Natural killer cell (primary cell): ENCODE measurements at regions not wholly inside any gene's neighbourhood (a gene's known extent, or its start where the extent isn't known, plus 50 kb on each side); places are given as distances from the start of the nearest gene placed in this dataset.

ENCODE experiments used
- ATAC-seq, 3 donors: fragments of 150-1000 bp in 2 of 3; fragments of 200-7000 bp in 1 of 3; cut with Tn5 transposase; 1 replicate in 1 of 3; 2 replicates in 2 of 3; pipeline ENCODE4 v1.10.0; 2021; ENCODE audit warnings: mild to moderate bottlenecking in 2 of 3, moderate library complexity in 2 of 3
- DNase-seq, 2 donors: peaks; one replicate each; pipeline versions ENCODE4 v3.0.0 to v3.0.0-alpha.2; 2013 to 2021; ENCODE audit warnings: mixed read lengths in 1 of 2
- H3K27ac ChIP-seq: one replicate; pipeline ENCODE4 v1.5.1; 2013; ENCODE audit warnings: mild to moderate bottlenecking, low read length
- H3K27me3 ChIP-seq: one replicate; pipeline ENCODE4 v1.6.1; 2013; ENCODE audit warnings: low read length; ENCODE audit not compliant: control insufficient read depth, insufficient read depth
- H3K36me3 ChIP-seq: one replicate; pipeline ENCODE4 v1.6.1; 2013; ENCODE audit warnings: low read length; ENCODE audit not compliant: control insufficient read depth, insufficient read depth
- H3K4me1 ChIP-seq: one replicate; pipeline ENCODE4 v1.6.1; 2013; ENCODE audit warnings: low read length; ENCODE audit not compliant: control insufficient read depth, insufficient read depth
- H3K4me3 ChIP-seq: one replicate; pipeline ENCODE4 v1.5.1; 2013; ENCODE audit warnings: low read length
- H3K9me3 ChIP-seq: one replicate; pipeline ENCODE4 v1.6.1; 2013; ENCODE audit warnings: low read length; ENCODE audit not compliant: control insufficient read depth, insufficient read depth
- H3K27ac Mint-ChIP-seq, 2 donors: one replicate each; pipeline ENCODE4 v1.8.0; 2022; ENCODE audit warnings: mild to moderate bottlenecking in 2 of 2, mixed read lengths in 2 of 2, moderate library complexity in 1 of 2
- H3K27me3 Mint-ChIP-seq, 2 donors: one replicate each; pipeline ENCODE4 v1.8.0; 2022; ENCODE audit warnings: low read depth in 2 of 2, mixed read lengths in 2 of 2
- H3K36me3 Mint-ChIP-seq: one replicate; pipeline ENCODE4 v1.8.0; 2022; ENCODE audit warnings: mixed read lengths
- H3K4me1 Mint-ChIP-seq, 2 donors: one replicate each; pipeline ENCODE4 v1.8.0; 2022; ENCODE audit warnings: mixed read lengths in 2 of 2
- H3K4me3 Mint-ChIP-seq: one replicate; pipeline ENCODE4 v1.8.0; 2022; ENCODE audit warnings: mild to moderate bottlenecking, moderate library complexity, mixed read lengths
- H3K9me3 Mint-ChIP-seq, 2 donors: one replicate each; pipeline ENCODE4 v1.8.0; 2022; ENCODE audit warnings: mixed read lengths in 2 of 2
- WGBS: methylation state at CpG from one replicate; pipeline ENCODE4 v1.1.7; 2013; ENCODE audit warnings: missing lambda C conversion rate; ENCODE audit not compliant: insufficient coverage; 5-methylcytosine and 5-hydroxymethylcytosine counted together
- intact Hi-C: fragments of 100-400 bp; cut with micrococcal nuclease; formaldehyde crosslinking; loops from one replicate; pipeline ENCODE4 v1.14.2; 2022
- TF ChIP-seq, protein P1 (sequence below): fragments of 200-600 bp; IDR thresholded peaks from one replicate; pipeline ENCODE4 v1.8.0; 2022; ENCODE audit warnings: antibody characterized with exemption

- DNase-seq (no peak), ATAC-seq (no peak)
- Histone ChIP-seq H3K9me3 (no peaks in the 10 kb centered on the region), H3K27me3 (no peaks in the 10 kb centered on the region), H3K36me3 (no peaks in the 10 kb centered on the region), H3K27ac (no peak overlapping the region), H3K4me1 (no peaks in the 10 kb centered on the region), H3K4me3 (no peak overlapping the region)
- intact Hi-C loops: no loop called here
- no peak overlapping the region for H3K4me3 Mint-ChIP-seq
- H3K27me3 Mint-ChIP-seq: peaks cover 8 to 13% of the 10 kb centered on the region in 2 donors
- WGBS: 76% methylated on average over 8 of the region's 8 CpGs
- no peak overlapping the region for H3K27ac Mint-ChIP-seq
- H3K4me1 Mint-ChIP-seq: no peaks in the 10 kb centered on the region
- H3K9me3 Mint-ChIP-seq: no peaks in the 10 kb centered on the region
- no peaks in the 10 kb centered on the region for H3K36me3 Mint-ChIP-seq
- TF ChIP-seq, protein P1, sequence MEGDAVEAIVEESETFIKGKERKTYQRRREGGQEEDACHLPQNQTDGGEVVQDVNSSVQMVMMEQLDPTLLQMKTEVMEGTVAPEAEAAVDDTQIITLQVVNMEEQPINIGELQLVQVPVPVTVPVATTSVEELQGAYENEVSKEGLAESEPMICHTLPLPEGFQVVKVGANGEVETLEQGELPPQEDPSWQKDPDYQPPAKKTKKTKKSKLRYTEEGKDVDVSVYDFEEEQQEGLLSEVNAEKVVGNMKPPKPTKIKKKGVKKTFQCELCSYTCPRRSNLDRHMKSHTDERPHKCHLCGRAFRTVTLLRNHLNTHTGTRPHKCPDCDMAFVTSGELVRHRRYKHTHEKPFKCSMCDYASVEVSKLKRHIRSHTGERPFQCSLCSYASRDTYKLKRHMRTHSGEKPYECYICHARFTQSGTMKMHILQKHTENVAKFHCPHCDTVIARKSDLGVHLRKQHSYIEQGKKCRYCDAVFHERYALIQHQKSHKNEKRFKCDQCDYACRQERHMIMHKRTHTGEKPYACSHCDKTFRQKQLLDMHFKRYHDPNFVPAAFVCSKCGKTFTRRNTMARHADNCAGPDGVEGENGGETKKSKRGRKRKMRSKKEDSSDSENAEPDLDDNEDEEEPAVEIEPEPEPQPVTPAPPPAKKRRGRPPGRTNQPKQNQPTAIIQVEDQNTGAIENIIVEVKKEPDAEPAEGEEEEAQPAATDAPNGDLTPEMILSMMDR: no peak
Measured at GRCh38 chr3:127387556-127388153, 99.8 kb upstream of the PRR20G start.

DNA sequence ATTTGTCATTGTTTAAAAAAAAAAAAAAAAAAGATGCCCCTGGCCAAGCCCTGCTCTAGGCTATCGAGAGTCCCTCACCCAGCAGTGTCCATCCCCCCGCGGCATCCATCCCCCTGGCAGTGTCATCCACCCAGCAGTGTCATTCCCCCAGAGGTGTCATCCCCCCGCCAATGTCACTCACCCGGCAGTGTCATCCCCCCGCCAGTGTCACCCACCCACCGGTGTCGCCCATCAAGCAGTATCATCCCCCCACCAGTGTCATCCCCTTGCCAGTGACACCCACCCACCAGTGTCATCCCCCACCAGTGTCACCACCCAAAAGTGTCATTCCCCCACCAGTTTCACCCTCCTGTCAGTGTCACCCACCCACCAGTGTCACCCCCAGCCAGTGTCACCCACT lies 99.3 kb upstream of the PRR20G start:
- Mint-ChIP-seq H3K36me3 (no peaks in the 10 kb centered on the region), H3K27me3 (peaks cover 8 to 13% of the 10 kb centered on the region in 2 donors), H3K4me1 (no peaks in the 10 kb centered on the region), H3K4me3 (no peak overlapping the region), H3K9me3 (no peaks in the 10 kb centered on the region), H3K27ac (no peak overlapping the region)
- 89% methylated on average over 7 of the region's 8 CpGs for WGBS
- intact Hi-C loops: no loop called here
- H3K36me3 ChIP-seq: no peaks in the 10 kb centered on the region
- H3K4me3 ChIP-seq: no peak overlapping the region
- H3K27ac ChIP-seq: no peak overlapping the region
- ATAC-seq (no peak), DNase-seq (no peak)
- H3K4me1 ChIP-seq: no peaks in the 10 kb centered on the region
- TF ChIP-seq, protein P1: no peak
- H3K27me3 ChIP-seq: no peaks in the 10 kb centered on the region
- no peaks in the 10 kb centered on the region for H3K9me3 ChIP-seq

DNA sequence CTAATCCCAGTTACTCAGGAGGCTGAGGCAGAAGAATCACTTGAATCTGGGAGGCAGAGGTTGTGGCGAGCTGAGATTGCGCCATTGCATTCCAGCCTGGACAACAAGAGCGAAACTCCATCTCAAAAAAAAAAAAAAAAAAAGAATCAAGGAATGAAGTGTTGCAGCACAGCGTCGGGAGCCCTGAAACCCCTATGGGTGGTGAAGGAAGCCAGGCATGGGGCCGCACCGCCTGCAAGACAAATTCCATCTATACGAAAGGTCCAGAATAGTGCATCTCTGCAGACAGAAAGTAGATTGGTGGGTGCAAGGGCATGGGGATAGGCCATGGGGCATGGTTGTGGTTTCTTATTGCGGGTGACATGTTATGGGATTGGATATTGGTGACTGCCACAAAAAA lies 98.6 kb upstream of the PRR20G start:
- H3K27me3 Mint-ChIP-seq: peaks cover 8 to 13% of the 10 kb centered on the region in 2 donors
- H3K27ac Mint-ChIP-seq: no peak overlapping the region
- no peak for ATAC-seq
- no peaks in the 10 kb centered on the region for H3K36me3 Mint-ChIP-seq
- Histone ChIP-seq H3K4me3 (no peak overlapping the region), H3K27ac (no peak overlapping the region), H3K36me3 (no peaks in the 10 kb centered on the region), H3K27me3 (no peaks in the 10 kb centered on the region), H3K9me3 (no peaks in the 10 kb centered on the region), H3K4me1 (no peaks in the 10 kb centered on the region)
- WGBS: 87% methylated on average over 7 of the region's 9 CpGs
- H3K4me3 Mint-ChIP-seq: no peak overlapping the region
- intact Hi-C loops: no loop called here
- no peaks in the 10 kb centered on the region for H3K9me3 Mint-ChIP-seq
- TF ChIP-seq, protein P1: no peak
- no peak for DNase-seq
- no peaks in the 10 kb centered on the region for H3K4me1 Mint-ChIP-seq

DNA sequence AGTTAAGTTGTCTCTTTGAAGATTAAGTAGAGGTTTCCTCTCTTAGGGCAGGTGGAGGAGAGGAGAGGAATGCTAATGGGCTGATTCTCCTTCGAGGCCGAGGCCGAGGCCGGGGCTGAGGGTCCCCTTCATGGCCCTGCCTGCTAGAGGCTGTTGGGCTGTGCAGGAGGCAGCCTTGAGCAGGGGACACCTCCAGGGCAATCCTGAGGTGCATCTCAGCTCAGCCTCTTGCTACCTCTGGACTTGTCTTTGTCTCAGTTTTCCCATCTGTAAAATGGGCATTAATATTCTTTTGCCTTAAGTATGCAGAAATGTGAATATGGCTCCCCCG lies 97.7 kb upstream of the PRR20G start:
- no peak for ATAC-seq
- H3K36me3 ChIP-seq: no peaks in the 10 kb centered on the region

More for the DNA sequence above, 97.7 kb upstream of the PRR20G start:
- no peaks in the 10 kb centered on the region for H3K4me1 Mint-ChIP-seq
- H3K9me3 ChIP-seq: no peaks in the 10 kb centered on the region
- H3K4me3 Mint-ChIP-seq: no peak overlapping the region
- TF ChIP-seq, protein P1: no peak
- H3K36me3 Mint-ChIP-seq: no peaks in the 10 kb centered on the region
- intact Hi-C loops: no loop called here
- DNase-seq: no peak
- H3K27me3 ChIP-seq: no peaks in the 10 kb centered on the region
- H3K27me3 Mint-ChIP-seq: peaks cover 8 to 13% of the 10 kb centered on the region in 2 donors
- H3K4me1 ChIP-seq: no peaks in the 10 kb centered on the region
- no peaks in the 10 kb centered on the region for H3K9me3 Mint-ChIP-seq
- WGBS: 87% methylated on average over 5 of the region's 5 CpGs
- H3K27ac ChIP-seq: no peak overlapping the region
- no peak overlapping the region for H3K27ac Mint-ChIP-seq
- no peak overlapping the region for H3K4me3 ChIP-seq
